Neural crest cell (in vitro differentiated cells): ENCODE measurements at regions not wholly inside any gene's neighbourhood (a gene's known extent, or its start where the extent isn't known, plus 50 kb on each side); places are given as distances from the start of the nearest gene placed in this dataset.

Experiments used
- DNase-seq: peaks from one replicate; pipeline ENCODE4 v3.0.0; 2021; ENCODE audit warnings: low read depth, mixed read lengths, low spot score
- H3K27ac Mint-ChIP-seq: one replicate; pipeline ENCODE4 v1.8.0; 2021; ENCODE audit warnings: mild to moderate bottlenecking, mixed read lengths; ENCODE audit not compliant: unreplicated experiment
- H3K27me3 Mint-ChIP-seq: 2 replicates; pipeline ENCODE4 v1.8.0; 2021; ENCODE audit warnings: low read depth, mild to moderate bottlenecking, mixed read lengths
- H3K36me3 Mint-ChIP-seq: 2 replicates; pipeline ENCODE4 v1.8.0; 2021; ENCODE audit warnings: low read depth, mild to moderate bottlenecking, mixed read lengths
- H3K4me1 Mint-ChIP-seq: 2 replicates; pipeline ENCODE4 v1.8.0; 2021; ENCODE audit warnings: mixed read lengths
- H3K4me3 Mint-ChIP-seq: one replicate; pipeline ENCODE4 v1.8.0; 2021; ENCODE audit warnings: mild to moderate bottlenecking, mixed read lengths
- H3K9me3 Mint-ChIP-seq: 2 replicates; pipeline ENCODE4 v1.8.0; 2021; ENCODE audit warnings: mixed read lengths
- TF ChIP-seq, protein P1 (sequence below): fragments of 200-600 bp; sonication (generic); conservative IDR thresholded peaks from 2 replicates; pipeline ENCODE4 v1.5.0; 2021; ENCODE audit warnings: antibody characterized with exemption, mild to moderate bottlenecking

DNA sequence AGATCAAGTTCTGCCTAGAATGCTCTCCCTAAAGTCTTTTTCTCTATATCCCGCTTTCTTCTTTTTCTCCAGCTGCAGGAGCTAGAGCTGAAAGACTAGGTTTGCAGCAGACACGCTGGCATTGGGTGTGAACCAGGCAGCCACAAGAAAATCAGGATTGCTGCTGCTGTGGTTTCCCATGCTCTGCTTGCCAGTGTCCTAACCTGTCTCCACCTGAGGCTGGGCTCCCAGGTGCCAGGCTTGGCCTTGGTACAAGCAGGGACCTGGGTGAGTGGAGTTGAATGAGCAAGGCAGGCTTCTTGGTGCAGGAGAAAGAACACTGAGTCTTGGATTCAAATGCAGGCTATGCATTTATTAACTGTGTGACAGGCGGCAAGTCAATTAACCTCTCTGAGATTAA, 440.3 kb upstream of the MAF start:
- no peak for DNase-seq
- Mint-ChIP-seq H3K27me3 (peaks cover 13% of the 10 kb centered on the region), H3K4me1 (peaks cover 11% of the 10 kb centered on the region), H3K4me3 (no peak overlapping the region), H3K9me3 (peaks cover 6% of the 10 kb centered on the region), H3K36me3 (no peaks in the 10 kb centered on the region), H3K27ac (peak overlapping the region; percentile 17)
- TF ChIP-seq, protein P1, sequence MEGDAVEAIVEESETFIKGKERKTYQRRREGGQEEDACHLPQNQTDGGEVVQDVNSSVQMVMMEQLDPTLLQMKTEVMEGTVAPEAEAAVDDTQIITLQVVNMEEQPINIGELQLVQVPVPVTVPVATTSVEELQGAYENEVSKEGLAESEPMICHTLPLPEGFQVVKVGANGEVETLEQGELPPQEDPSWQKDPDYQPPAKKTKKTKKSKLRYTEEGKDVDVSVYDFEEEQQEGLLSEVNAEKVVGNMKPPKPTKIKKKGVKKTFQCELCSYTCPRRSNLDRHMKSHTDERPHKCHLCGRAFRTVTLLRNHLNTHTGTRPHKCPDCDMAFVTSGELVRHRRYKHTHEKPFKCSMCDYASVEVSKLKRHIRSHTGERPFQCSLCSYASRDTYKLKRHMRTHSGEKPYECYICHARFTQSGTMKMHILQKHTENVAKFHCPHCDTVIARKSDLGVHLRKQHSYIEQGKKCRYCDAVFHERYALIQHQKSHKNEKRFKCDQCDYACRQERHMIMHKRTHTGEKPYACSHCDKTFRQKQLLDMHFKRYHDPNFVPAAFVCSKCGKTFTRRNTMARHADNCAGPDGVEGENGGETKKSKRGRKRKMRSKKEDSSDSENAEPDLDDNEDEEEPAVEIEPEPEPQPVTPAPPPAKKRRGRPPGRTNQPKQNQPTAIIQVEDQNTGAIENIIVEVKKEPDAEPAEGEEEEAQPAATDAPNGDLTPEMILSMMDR, result no peak

DNA sequence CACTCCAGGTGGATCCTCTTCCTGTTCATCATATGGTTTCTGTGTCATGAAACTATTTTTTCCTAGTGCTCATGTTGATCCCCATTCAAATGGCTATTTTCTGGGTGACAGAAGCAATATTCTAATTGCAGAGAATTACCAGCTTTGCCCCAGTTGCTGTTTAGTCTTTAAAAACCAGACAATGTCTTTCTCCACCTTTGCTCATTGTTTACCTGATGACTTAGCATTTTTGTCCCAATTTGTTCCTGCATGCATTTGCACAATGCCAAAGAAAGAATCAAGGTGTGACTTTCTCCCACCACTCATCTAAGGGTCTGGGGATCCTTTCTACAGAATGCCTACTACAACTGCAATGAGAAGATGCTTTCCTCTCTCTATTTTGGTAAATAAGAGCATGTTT, 439.9 kb upstream of the MAF start:
- no peak overlapping the region for H3K4me3 Mint-ChIP-seq
- peaks cover 6% of the 10 kb centered on the region for H3K9me3 Mint-ChIP-seq
- H3K27me3 Mint-ChIP-seq, result peaks cover 13% of the 10 kb centered on the region
- TF ChIP-seq, protein P1, result no peak
- no peaks in the 10 kb centered on the region for H3K36me3 Mint-ChIP-seq
- no peak overlapping the region for H3K27ac Mint-ChIP-seq
- no peak for DNase-seq
- H3K4me1 Mint-ChIP-seq, result peaks cover 10% of the 10 kb centered on the region

DNA sequence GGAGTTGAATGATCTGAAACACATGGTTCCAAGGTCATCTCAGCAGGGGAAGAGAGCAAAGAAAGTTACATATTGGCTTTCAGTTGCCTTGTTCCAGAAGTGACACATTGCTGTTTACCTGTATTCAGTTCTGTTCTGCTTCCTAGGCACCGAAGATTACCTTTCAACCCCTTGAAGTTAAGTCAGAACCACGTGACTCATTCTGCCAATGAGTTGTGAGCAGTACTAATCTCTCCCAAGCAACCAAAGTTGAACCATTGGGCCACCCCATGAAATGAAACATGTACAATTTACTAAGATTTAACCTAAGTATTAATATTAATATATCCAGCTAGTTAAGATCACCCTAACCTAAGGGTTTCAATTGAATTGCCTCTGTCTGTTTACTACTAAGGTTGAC, 439.2 kb upstream of the MAF start:
- Mint-ChIP-seq H3K36me3 (no peaks in the 10 kb centered on the region), H3K27me3 (peaks cover 13% of the 10 kb centered on the region), H3K27ac (no peak overlapping the region), H3K4me1 (peaks cover 10% of the 10 kb centered on the region), H3K9me3 (peaks cover 9% of the 10 kb centered on the region), H3K4me3 (no peak overlapping the region)
- TF ChIP-seq, protein P1, result no peak
- no peak for DNase-seq

DNA sequence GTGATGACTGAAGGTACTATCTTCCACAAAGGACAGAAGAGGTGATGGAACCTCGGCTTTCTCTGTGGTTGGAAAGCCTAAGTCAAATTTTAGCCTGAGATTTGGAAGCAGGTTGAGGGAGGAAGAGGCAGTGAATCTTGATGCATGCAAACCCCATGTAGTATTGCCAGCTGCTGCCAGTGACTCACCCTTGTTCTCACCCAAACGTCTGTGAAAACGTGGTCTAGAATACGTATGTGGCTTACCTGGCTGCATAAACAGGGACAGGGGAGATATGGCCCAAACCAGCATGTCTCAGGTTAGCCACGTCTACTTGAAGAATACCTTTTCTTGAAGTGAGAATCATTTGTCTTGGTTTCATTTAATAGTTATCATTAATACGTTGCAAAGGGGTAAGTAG, 438.0 kb upstream of the MAF start:
- Mint-ChIP-seq H3K27me3 (peaks cover 11% of the 10 kb centered on the region), H3K27ac (no peak overlapping the region), H3K9me3 (peaks cover 6% of the 10 kb centered on the region), H3K4me3 (no peak overlapping the region), H3K4me1 (peaks cover 7% of the 10 kb centered on the region), H3K36me3 (peaks cover under 1% of the 10 kb centered on the region)
- TF ChIP-seq, protein P1, result no peak
- DNase-seq, result no peak

DNA sequence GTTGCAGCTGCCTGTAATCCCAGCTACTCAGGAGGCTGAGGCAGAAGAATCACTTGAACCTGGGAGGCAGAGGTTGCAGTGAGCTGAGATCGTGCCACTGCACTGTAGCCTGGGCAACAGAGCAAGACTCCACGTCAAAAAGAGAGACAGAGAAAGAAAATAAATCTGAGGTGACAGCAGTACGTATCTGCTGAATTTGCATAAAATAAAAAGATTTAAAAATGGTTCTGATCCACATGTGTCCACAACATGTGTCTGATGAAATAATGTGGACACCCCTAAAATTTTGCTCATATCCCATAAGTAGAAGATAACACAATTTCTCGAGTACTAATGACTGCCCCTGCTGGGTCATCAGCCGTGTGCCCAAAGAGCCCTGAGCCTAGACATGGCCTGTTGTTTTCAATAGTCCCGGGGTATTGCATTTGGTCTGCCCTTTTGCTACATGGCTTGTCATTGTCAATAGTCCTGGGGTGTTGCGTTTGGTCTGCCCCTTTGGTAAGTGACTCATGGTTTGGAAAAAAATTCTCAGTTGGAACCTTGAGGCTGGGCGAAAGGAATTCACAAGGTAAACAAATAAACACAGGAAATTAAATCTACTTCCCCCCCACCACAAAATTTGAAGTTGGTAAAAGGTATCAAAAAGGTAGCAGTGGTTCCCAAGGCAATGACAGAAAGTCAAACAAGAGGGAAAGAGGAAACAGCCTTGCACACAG, 434.6 kb upstream of the MAF start:
- Mint-ChIP-seq H3K4me1 (no peaks in the 10 kb centered on the region), H3K4me3 (no peak overlapping the region), H3K27me3 (peaks cover 4% of the 10 kb centered on the region), H3K27ac (no peak overlapping the region), H3K36me3 (peaks cover 7% of the 10 kb centered on the region), H3K9me3 (peaks cover 18% of the 10 kb centered on the region)
- DNase-seq, result no peak
- TF ChIP-seq, protein P1, result no peak
